Ovary (tissue), 7 donors: ENCODE measurements at regions not wholly inside any gene's neighbourhood (a gene's known extent, or its start where the extent isn't known, plus 50 kb on each side); places are given as distances from the start of the nearest gene placed in this dataset.

Experiments
- DNase-seq, 5 donors: peaks; one replicate each; pipeline ENCODE4 v3.0.0-alpha.2; 2019 to 2020
- H3K27ac ChIP-seq, 2 donors: fragments of 200-600 bp; one replicate each; pipeline versions ENCODE4 v1.5.1 to v1.8.0; 2019 to 2022
- H3K27me3 ChIP-seq: fragments of 200-600 bp; one replicate; pipeline ENCODE4 v1.8.0; 2022
- H3K36me3 ChIP-seq: fragments of 200-600 bp; sonication (generic); one replicate; pipeline ENCODE4 v1.5.1; 2019
- H3K4me1 ChIP-seq: one replicate; pipeline ENCODE4 v1.8.1; 2013; ENCODE audit warnings: mild to moderate bottlenecking, moderate library complexity; ENCODE audit not compliant: insufficient read depth
- H3K4me3 ChIP-seq: fragments of 200-600 bp; sonication (generic); one replicate; pipeline ENCODE4 v1.5.1; 2017
- H3K9me3 ChIP-seq, 2 donors: fragments of 200-600 bp in 1 of 2; sonication (generic) in 1 of 2; one replicate each; pipeline versions ENCODE4 v1.5.1 to v1.8.1; 2013 to 2019; ENCODE audit warnings: mild to moderate bottlenecking in 1 of 2, moderate library complexity in 1 of 2
- CTCF ChIP-seq, 3 donors: fragments of 450-650 bp in 2 of 3; fragments of 200-600 bp in 1 of 3; IDR thresholded peaks; one replicate each; pipeline versions ENCODE4 v1.5.1 to v1.8.0; 2016 to 2022; ENCODE audit warnings: antibody characterized with exemption in 3 of 3, mild to moderate bottlenecking in 1 of 3
- EP300 ChIP-seq: sonication (generic); formaldehyde crosslinking; IDR thresholded peaks from one replicate; pipeline ENCODE4 v1.6.1; 2017; ENCODE audit warnings: antibody characterized with exemption
- POLR2A ChIP-seq: fragments of 450-650 bp; IDR thresholded peaks from one replicate; pipeline ENCODE4 v1.6.1; 2017; ENCODE audit warnings: antibody characterized with exemption, mild to moderate bottlenecking, moderate library complexity
- WGBS, 3 donors: extraction: QIAGEN DNeasy Blood & Tissue Kit in 1 of 3; methylation state at CpG; one replicate each; pipeline versions ENCODE4 v1.1.5 to v1.1.7; 2013 to 2017; 5-methylcytosine and 5-hydroxymethylcytosine counted together
- intact Hi-C, 4 donors: fragments of 100-400 bp; cut with DNase I; formaldehyde crosslinking; loops; one replicate each; pipeline versions ENCODE4 v1.11.0 to v1.15.1; 2022 to 2023
- donor health status: DM: no; HTN: no; CAD: no; lungs with moderate emphysema.
- donor health status: DM: no; HTN: no; CAD: no.
- donor health status: Bipolar disorder and iron deficiency.
- donor health status: DM: no; HTN: no; CAD: no.
- donor health status: DM: yes; HTN: yes; CAD: no.

GRCh38 chr11:116698080-116698479 is 74.7 kb downstream of the BUD13 start:
- no peak for TF ChIP-seq CTCF (IDR thresholded peaks at IDR 0.05)
- TF ChIP-seq POLR2A: no peak
- no peak for TF ChIP-seq EP300
- Histone ChIP-seq H3K4me3 (no peak overlapping the region), H3K9me3 (no peaks in the 10 kb centered on the region), H3K4me1 (no peaks in the 10 kb centered on the region), H3K36me3 (no peaks in the 10 kb centered on the region), H3K27me3 (no peaks in the 10 kb centered on the region), H3K27ac (no peak overlapping the region)
- 54 to 76% (median 72%) methylated on average over 1 of the region's 1 CpG for WGBS, 3 donors
- DNase-seq: no peak
- intact Hi-C loops: loop anchor here in 1 of 4 donors (10.0 kb wide), 1 partner anchor 1363 kb away; no protein-coding TSS in a partner anchor

- no peaks in the 10 kb centered on the region for H3K4me1 ChIP-seq
- H3K27me3 ChIP-seq: no peaks in the 10 kb centered on the region
- DNase-seq: no peak
- no peak overlapping the region for H3K4me3 ChIP-seq
- H3K9me3 ChIP-seq: no peaks in the 10 kb centered on the region
- TF ChIP-seq CTCF (IDR thresholded peaks at IDR 0.05): no peak
- TF ChIP-seq EP300: no peak
- TF ChIP-seq POLR2A: no peak
- intact Hi-C loops: loop anchor here in 1 of 4 donors (10.0 kb wide), 1 partner anchor 1363 kb away; no protein-coding TSS in a partner anchor
- WGBS, 3 donors: 75 to 82% (median 81%) methylated on average over 7 of the region's 7 CpGs
- no peaks in the 10 kb centered on the region for H3K36me3 ChIP-seq
- no peak overlapping the region for H3K27ac ChIP-seq
Observed at GRCh38 chr11:116697639-116698038, 75.1 kb downstream of the BUD13 start.

- Histone ChIP-seq H3K27me3 (no peaks in the 10 kb centered on the region), H3K27ac (no peak overlapping the region), H3K36me3 (no peaks in the 10 kb centered on the region), H3K4me3 (no peak overlapping the region), H3K4me1 (no peaks in the 10 kb centered on the region), H3K9me3 (no peaks in the 10 kb centered on the region)
- DNase-seq: no peak
- WGBS, 3 donors: 85 to 91% (median 87%) methylated on average over 4 of the region's 4 CpGs
- intact Hi-C loops: loop anchor here in 1 of 4 donors (10.0 kb wide), 1 partner anchor 1362 kb away; no protein-coding TSS in a partner anchor
- TF ChIP-seq EP300 (no peak), CTCF (IDR thresholded peaks at IDR 0.05) (no peak), POLR2A (no peak)
Observed at GRCh38 chr11:116697011-116697410, 75.8 kb downstream of the BUD13 start.

- TF ChIP-seq EP300 (no peak), CTCF (IDR thresholded peaks at IDR 0.05) (no peak)
- Histone ChIP-seq H3K4me3 (no peak overlapping the region), H3K4me1 (no peaks in the 10 kb centered on the region), H3K27ac (no peak overlapping the region), H3K27me3 (no peaks in the 10 kb centered on the region), H3K36me3 (no peaks in the 10 kb centered on the region), H3K9me3 (no peaks in the 10 kb centered on the region)
- no peak for DNase-seq
- intact Hi-C loops: loop anchor here in 1 of 4 donors (10.0 kb wide), 1 partner anchor 1362 kb away; no protein-coding TSS in a partner anchor
- 33 to 39% (median 38%) methylated on average over 11 of the region's 11 CpGs for WGBS, 3 donors
Observed at GRCh38 chr11:116696381-116696941, 76.3 kb downstream of the BUD13 start.
